Endothelial cell of umbilical vein (primary cell): ENCODE measurements at regions not wholly inside any gene's neighbourhood (a gene's known extent, or its start where the extent isn't known, plus 50 kb on each side); places are given as distances from the start of the nearest gene placed in this dataset.

Experiments used
- BruUV-seq: library from RNA; stranded (reverse); fragments of 400-500 nt; replicated peaks from 2 replicates; lab custom pipeline; 2021; lab: Mats Ljungman, UMichigan
- CTCF ChIA-PET: fragments of 300-600, 350-600 bp; sonication (Branson Sonifier 250); formaldehyde crosslinking; loops from one replicate; lab custom pipeline; 2021; ENCODE audit warnings: antibody characterized with exemption, inconsistent platforms; lab: Charles Lee
- POLR2A ChIA-PET: fragments of 300-600, 350-600 bp; sonication (Branson Sonifier 250); formaldehyde crosslinking; loops from one replicate; lab custom pipeline; 2021; ENCODE audit warnings: antibody characterized with exemption, inconsistent platforms; lab: Charles Lee
- DNase-seq: peaks from one replicate; pipeline ENCODE4 v3.0.0-alpha.2; 2011; ENCODE audit warnings: low read depth, low spot score
- FAIRE-seq: peaks from 2 replicates; lab custom pipeline; 2011; peaks lifted over from hg19 to GRCh38; lab: Jason Lieb, UNC
- H2AFZ ChIP-seq: 2 replicates; pipeline ENCODE4 v1.6.0; 2012; ENCODE audit warnings: low read depth, low read length, control low read depth, inconsistent platforms
- H3K27ac ChIP-seq: 2 replicates; pipeline ENCODE4 v1.5.1; 2011; ENCODE audit warnings: low read depth, mild to moderate bottlenecking, control low read depth, low read length, moderate library complexity; ENCODE audit not compliant: insufficient read depth
- H3K27me3 ChIP-seq, 2 experiments: 2 replicates each; pipeline versions ENCODE4 v1.6.0 to v1.6.1; 2011; ENCODE audit warnings: low read length in 2 of 2, mixed read lengths in 1 of 2; ENCODE audit not compliant: control insufficient read depth in 2 of 2, insufficient read depth in 2 of 2
- H3K36me3 ChIP-seq, 2 experiments: 2 replicates in 1 of 2; 3 replicates in 1 of 2; pipeline ENCODE4 v1.5.1; 2011; ENCODE audit warnings: low read length in 2 of 2, mild to moderate bottlenecking in 1 of 2, moderate library complexity in 1 of 2; ENCODE audit not compliant: control insufficient read depth in 2 of 2, insufficient read depth in 2 of 2; ENCODE audit errors: extremely low read depth in 1 of 2
- H3K4me1 ChIP-seq: 3 replicates; pipeline ENCODE4 v1.5.1; 2011; ENCODE audit warnings: mild to moderate bottlenecking, low read length; ENCODE audit not compliant: control insufficient read depth, insufficient read depth; ENCODE audit errors: extremely low read depth
- H3K4me2 ChIP-seq: 2 replicates; pipeline ENCODE4 v1.6.1; 2011; ENCODE audit warnings: low read length, control low read depth, mixed read lengths; ENCODE audit not compliant: insufficient read depth
- H3K4me3 ChIP-seq, 3 experiments: fragments of 200-600 bp in 1 of 3; sonication (generic), shearing (Covaris generic) in 1 of 3; replicated peaks in 1 of 3; 2 replicates each; pipeline ENCODE4 v1.5.1; 2011 to 2016; ENCODE audit warnings: control low read depth in 3 of 3, low read length in 3 of 3, mild to moderate bottlenecking in 2 of 3, inconsistent platforms in 1 of 3, low read depth in 1 of 3, moderate library complexity in 1 of 3; ENCODE audit not compliant: insufficient read depth in 1 of 3
- H3K79me2 ChIP-seq: 2 replicates; pipeline ENCODE4 v1.6.0; 2012; ENCODE audit warnings: low read length, inconsistent platforms; ENCODE audit not compliant: control insufficient read depth, insufficient read depth
- H3K9ac ChIP-seq: replicated peaks from 2 replicates; pipeline ENCODE3; 2011; ENCODE audit warnings: low read length, control low read depth; ENCODE audit not compliant: insufficient read depth; ENCODE audit errors: extremely low read depth
- H3K9me1 ChIP-seq: replicated peaks from 3 replicates; pipeline ENCODE4 v1.6.0; 2011; ENCODE audit warnings: mild to moderate bottlenecking, low read length; ENCODE audit not compliant: control insufficient read depth, insufficient read depth; ENCODE audit errors: extremely low read depth
- H3K9me3 ChIP-seq: replicated peaks from 2 replicates; pipeline ENCODE4 v1.5.1; 2012; ENCODE audit warnings: low read length, inconsistent platforms; ENCODE audit not compliant: control insufficient read depth, insufficient read depth
- H4K20me1 ChIP-seq: replicated peaks from 2 replicates; pipeline ENCODE3; 2011; ENCODE audit warnings: mild to moderate bottlenecking, low read length; ENCODE audit not compliant: control insufficient read depth, insufficient read depth; ENCODE audit errors: extremely low read depth
- EZH2 ChIP-seq: IDR thresholded peaks from 2 replicates; pipeline ENCODE4 v1.6.1; 2012; ENCODE audit warnings: borderline replicate concordance, low read depth, mild to moderate bottlenecking, moderate library complexity, low read length, inconsistent platforms; ENCODE audit not compliant: severe bottlenecking
- FOS ChIP-seq: IDR thresholded peaks from 2 replicates; pipeline ENCODE4 v1.6.1; 2011; ENCODE audit warnings: mild to moderate bottlenecking, low read length, moderate library complexity, borderline replicate concordance; ENCODE audit not compliant: insufficient read depth
- GATA2 ChIP-seq: IDR thresholded peaks from 2 replicates; pipeline ENCODE4 v1.7.0; 2011; ENCODE audit warnings: low read depth, mild to moderate bottlenecking, moderate library complexity, mixed read lengths, low read length; ENCODE audit not compliant: insufficient read length, insufficient read depth
- JUN ChIP-seq: IDR thresholded peaks from 2 replicates; pipeline ENCODE4 v1.6.1; 2011; ENCODE audit warnings: borderline replicate concordance, low read depth; ENCODE audit not compliant: insufficient read length, insufficient read depth
- MYC ChIP-seq: IDR thresholded peaks from one replicate; pipeline ENCODE4 v1.6.1; 2011; ENCODE audit warnings: mild to moderate bottlenecking, low read depth, low read length
- POLR2A ChIP-seq: IDR thresholded peaks from 2 replicates; pipeline ENCODE4 v1.6.1; 2012; ENCODE audit warnings: low read depth, mild to moderate bottlenecking, control low read depth, low read length
- POLR2AphosphoS5 ChIP-seq: IDR thresholded peaks from 2 replicates; pipeline ENCODE4 v1.6.1; 2012; ENCODE audit warnings: low read depth, mild to moderate bottlenecking, control low read depth, low read length, moderate library complexity; ENCODE audit not compliant: insufficient read depth
- dilution Hi-C: fragments of 300-500 bp; cut with MboI; formaldehyde crosslinking; loops from one replicate; pipeline ENCODE4 v1.15.0; 2019; ENCODE audit warnings: low sequenced_read_pairs; ENCODE audit not compliant: extremely low pct_ligation_motif_present
- intact Hi-C: fragments of 100-400 bp; cut with micrococcal nuclease; formaldehyde crosslinking; loops from one replicate; pipeline ENCODE4 v1.10.0; 2022
- TF ChIP-seq, protein P1 (sequence below): IDR thresholded peaks from 2 replicates; pipeline ENCODE4 v1.6.1; 2011; ENCODE audit not compliant: insufficient read depth, insufficient read length
- TF ChIP-seq, protein P2 (sequence below), 2 donors: IDR thresholded peaks; 1 replicate in 1 of 2; 2 replicates in 1 of 2; pipeline ENCODE4 v1.5.1; 2011; ENCODE audit warnings: low read length in 2 of 2, mild to moderate bottlenecking in 2 of 2, moderate library complexity in 2 of 2, control low read depth in 1 of 2, inconsistent platforms in 1 of 2, low read depth in 1 of 2; ENCODE audit not compliant: insufficient read depth in 1 of 2; ENCODE audit errors: extremely low read depth in 1 of 2

DNA sequence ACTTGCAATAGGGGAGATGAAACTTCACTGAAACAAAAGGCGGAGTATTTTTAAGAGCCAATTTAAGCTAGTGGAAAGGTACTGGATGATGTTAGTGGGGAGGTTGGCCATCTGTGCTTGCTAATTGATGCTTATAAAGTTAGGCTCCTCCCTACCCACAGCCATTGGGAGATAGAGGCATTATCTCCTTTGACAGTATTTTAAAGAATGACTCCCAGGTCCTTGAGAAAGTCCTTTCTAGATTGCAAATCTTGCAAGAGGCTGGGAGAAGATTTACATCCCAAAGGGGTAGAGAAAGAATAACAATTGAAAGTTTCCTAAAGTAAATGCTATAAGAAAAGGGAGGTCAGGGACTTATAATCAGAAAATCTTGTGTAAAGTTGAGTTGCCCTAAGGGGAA is 282.6 kb downstream of the BRINP1 start:
- Histone ChIP-seq H3K79me2 (no peaks in the 10 kb centered on the region), H3K4me2 (no peak overlapping the region), H3K27ac (no peak overlapping the region), H3K9me1 (no peaks in the 10 kb centered on the region), H2AFZ (no peak overlapping the region), H3K36me3 (no peaks in the 10 kb centered on the region), H3K9ac (no peak overlapping the region), H3K4me3 (no peak overlapping the region), H3K27me3 (no peaks in the 10 kb centered on the region), H3K9me3 (peaks cover 4% of the 10 kb centered on the region), H3K4me1 (no peaks in the 10 kb centered on the region), H4K20me1 (no peaks in the 10 kb centered on the region)
- TF ChIP-seq FOS: no peak
- TF ChIP-seq, protein P1, sequence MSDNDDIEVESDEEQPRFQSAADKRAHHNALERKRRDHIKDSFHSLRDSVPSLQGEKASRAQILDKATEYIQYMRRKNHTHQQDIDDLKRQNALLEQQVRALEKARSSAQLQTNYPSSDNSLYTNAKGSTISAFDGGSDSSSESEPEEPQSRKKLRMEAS: no peak
- no peak for TF ChIP-seq POLR2A
- TF ChIP-seq, protein P2, sequence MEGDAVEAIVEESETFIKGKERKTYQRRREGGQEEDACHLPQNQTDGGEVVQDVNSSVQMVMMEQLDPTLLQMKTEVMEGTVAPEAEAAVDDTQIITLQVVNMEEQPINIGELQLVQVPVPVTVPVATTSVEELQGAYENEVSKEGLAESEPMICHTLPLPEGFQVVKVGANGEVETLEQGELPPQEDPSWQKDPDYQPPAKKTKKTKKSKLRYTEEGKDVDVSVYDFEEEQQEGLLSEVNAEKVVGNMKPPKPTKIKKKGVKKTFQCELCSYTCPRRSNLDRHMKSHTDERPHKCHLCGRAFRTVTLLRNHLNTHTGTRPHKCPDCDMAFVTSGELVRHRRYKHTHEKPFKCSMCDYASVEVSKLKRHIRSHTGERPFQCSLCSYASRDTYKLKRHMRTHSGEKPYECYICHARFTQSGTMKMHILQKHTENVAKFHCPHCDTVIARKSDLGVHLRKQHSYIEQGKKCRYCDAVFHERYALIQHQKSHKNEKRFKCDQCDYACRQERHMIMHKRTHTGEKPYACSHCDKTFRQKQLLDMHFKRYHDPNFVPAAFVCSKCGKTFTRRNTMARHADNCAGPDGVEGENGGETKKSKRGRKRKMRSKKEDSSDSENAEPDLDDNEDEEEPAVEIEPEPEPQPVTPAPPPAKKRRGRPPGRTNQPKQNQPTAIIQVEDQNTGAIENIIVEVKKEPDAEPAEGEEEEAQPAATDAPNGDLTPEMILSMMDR (IDR thresholded peaks at IDR 0.05; ENCODE audit: extremely low read depth in 1 of 2, insufficient read depth in 1 of 2, low read depth in 1 of 2, low read length in 2 of 2): no peak
- TF ChIP-seq JUN: no peak
- TF ChIP-seq POLR2AphosphoS5: no peak
- TF ChIP-seq GATA2: no peak
- TF ChIP-seq EZH2: no peak
- TF ChIP-seq MYC: no peak
- FAIRE-seq (no peak), DNase-seq (no peak)
- intact Hi-C loops: no loop called here
- ChIA-PET POLR2A (no interaction called here), CTCF (no interaction called here)
- dilution Hi-C loops: no loop called here
- BruUV-seq: no TSS peak
